ENCODE measurements at regions not wholly inside any gene's neighbourhood (a gene's known extent, or its start where the extent isn't known, plus 50 kb on each side); places are given as distances from the start of the nearest gene placed in this dataset.

DNA sequence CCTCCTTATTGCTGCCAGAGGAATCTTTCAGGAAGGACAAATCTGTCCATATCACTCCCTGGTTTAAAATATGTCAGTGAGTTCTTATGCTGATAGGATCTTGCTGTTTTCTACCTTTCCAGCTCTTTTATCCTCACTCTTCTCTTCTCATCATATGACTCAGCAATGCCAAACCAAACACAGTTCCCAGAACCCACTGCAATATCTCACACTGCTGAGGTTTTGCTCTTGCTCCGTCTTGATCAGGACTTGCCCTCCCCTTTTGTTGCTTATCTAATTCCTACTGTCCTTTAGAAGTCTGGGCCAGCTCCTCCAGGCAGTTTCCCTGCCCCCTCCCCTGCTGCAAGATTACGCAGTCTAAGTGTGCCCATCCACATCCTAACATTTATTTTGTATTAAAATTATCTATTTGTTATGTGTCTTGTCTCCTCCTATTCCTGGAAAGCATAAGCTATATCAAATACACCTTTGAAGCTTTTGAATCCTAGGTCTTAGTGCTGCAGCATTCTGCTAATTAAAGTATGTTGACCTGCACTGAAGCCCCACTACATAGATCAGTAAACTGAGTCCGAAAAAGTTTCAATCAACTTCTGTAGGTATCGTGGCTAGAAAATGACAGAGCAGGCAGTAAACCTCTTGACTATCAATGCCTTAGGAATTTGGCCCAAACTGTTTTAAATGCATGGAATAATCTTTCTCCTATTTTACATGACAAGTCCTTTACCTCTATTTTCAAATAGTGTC, 119.2 kb upstream of the C11orf87 start:
- TF ChIP-seq JUND (IDR thresholded peaks at IDR 0.05) (no peak), CTCF (IDR thresholded peaks at IDR 0.05 in 2 of 3, conservative IDR thresholded peaks at IDR 0.05 in 1 of 3; ENCODE audit: borderline replicate concordance in 1 of 3, insufficient read depth in 1 of 3, low read depth in 2 of 3, low read length in 2 of 3) (no peak), ELF1 (IDR thresholded peaks at IDR 0.05; ENCODE audit: borderline replicate concordance, low read depth) (no peak), EGR1 (IDR thresholded peaks at IDR 0.05; ENCODE audit: low read depth) (no peak), SRF (IDR thresholded peaks at IDR 0.05; ENCODE audit: low read depth) (no peak), YY1 (IDR thresholded peaks at IDR 0.05; ENCODE audit: extremely low read depth, insufficient replicate concordance, low read depth, low read length) (no peak), EZH2 (IDR thresholded peaks at IDR 0.05) (no peak)
- TF ChIP-seq, protein P1, sequence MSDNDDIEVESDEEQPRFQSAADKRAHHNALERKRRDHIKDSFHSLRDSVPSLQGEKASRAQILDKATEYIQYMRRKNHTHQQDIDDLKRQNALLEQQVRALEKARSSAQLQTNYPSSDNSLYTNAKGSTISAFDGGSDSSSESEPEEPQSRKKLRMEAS (IDR thresholded peaks at IDR 0.05): no peak
